HepG2 (cell line): ENCODE measurements at regions not wholly inside any gene's neighbourhood (a gene's known extent, or its start where the extent isn't known, plus 50 kb on each side); places are given as distances from the start of the nearest gene placed in this dataset.

Experiments
- ATAC-seq: fragments of 200-7000 bp; cut with Tn5 transposase; 3 replicates; pipeline ENCODE4 v1.9.1; 2020; ENCODE audit warnings: mild to moderate bottlenecking, moderate library complexity
- BruUV-seq: library from RNA; stranded (reverse); fragments of 400-500 nt; replicated peaks from 2 replicates; lab custom pipeline; 2021; lab: Mats Ljungman, UMichigan
- CTCF ChIA-PET: fragments of 300-600 bp; formaldehyde crosslinking; extraction: SDS; loops from one replicate; lab custom pipeline; 2021; ENCODE audit warnings: low total read pairs, inconsistent platforms, low intra/inter-chr PET ratio; lab: Yijun Ruan, JAX
- POLR2A ChIA-PET: fragments of 350-600 bp; sonication (Branson Sonifier 250); formaldehyde crosslinking; loops from one replicate; lab custom pipeline; 2020; ENCODE audit warnings: antibody characterized with exemption, inconsistent platforms; lab: Yijun Ruan, JAX
- DNase-seq: peaks from one replicate; pipeline ENCODE4 v3.0.0-alpha.2; 2015; ENCODE audit warnings: low spot score
- FAIRE-seq: peaks from 3 replicates; lab custom pipeline; 2011; peaks lifted over from hg19 to GRCh38; lab: Jason Lieb, UNC
- H2AFZ ChIP-seq: one replicate; pipeline ENCODE4 v1.6.1; 2011; ENCODE audit warnings: low read length, inconsistent platforms
- H3K27ac ChIP-seq: fragments of 300-600 bp; 3 replicates; pipeline ENCODE4 v1.8.0; 2011; ENCODE audit warnings: mixed run types, mild to moderate bottlenecking, mixed read lengths, low read length, inconsistent platforms; ENCODE audit not compliant: insufficient read depth; ENCODE audit errors: extremely low read length
- H3K27me3 ChIP-seq, 2 experiments: fragments of 200-600 bp in 1 of 2; 2 replicates in 1 of 2; 3 replicates in 1 of 2; pipeline versions ENCODE4 v1.6.0 to v1.8.0; 2011; ENCODE audit warnings: low read length in 2 of 2, mild to moderate bottlenecking in 2 of 2, moderate library complexity in 2 of 2, inconsistent platforms in 1 of 2; ENCODE audit not compliant: insufficient read depth in 2 of 2, control insufficient read depth in 1 of 2
- H3K36me3 ChIP-seq, 2 experiments: fragments of 200-600 bp in 1 of 2; replicated peaks in 1 of 2; 2 replicates in 1 of 2; 3 replicates in 1 of 2; pipeline versions ENCODE4 v1.5.1 to v1.8.0; 2011; ENCODE audit warnings: low read length in 2 of 2, inconsistent platforms in 1 of 2; ENCODE audit not compliant: insufficient read depth in 2 of 2, control insufficient read depth in 1 of 2
- H3K4me1 ChIP-seq: 2 replicates; pipeline ENCODE4 v1.5.1; 2012; ENCODE audit warnings: low read length, inconsistent platforms; ENCODE audit not compliant: insufficient read depth
- H3K4me2 ChIP-seq: 2 replicates; pipeline ENCODE4 v1.6.0; 2011; ENCODE audit warnings: low read depth, low read length, inconsistent platforms
- H3K4me3 ChIP-seq, 3 experiments: fragments of 200-600 bp in 1 of 3; sonication (generic), shearing (Covaris generic) in 1 of 3; replicated peaks in 1 of 3; 2 replicates each; pipeline ENCODE4 v1.5.1; 2011 to 2016; ENCODE audit warnings: low read length in 3 of 3, inconsistent platforms in 2 of 3, low read depth in 2 of 3, mild to moderate bottlenecking in 2 of 3, control low read depth in 1 of 3, mixed read lengths in 1 of 3; ENCODE audit not compliant: insufficient read depth in 1 of 3
- H3K79me2 ChIP-seq: one replicate; pipeline ENCODE4 v1.6.1; 2011; ENCODE audit warnings: low read length, inconsistent platforms; ENCODE audit not compliant: insufficient read depth
- H3K9ac ChIP-seq: 2 replicates; pipeline ENCODE4 v1.6.0; 2011; ENCODE audit warnings: mild to moderate bottlenecking, low read depth, low read length, inconsistent platforms; ENCODE audit not compliant: insufficient read depth
- H3K9me3 ChIP-seq: 2 replicates; pipeline ENCODE4 v1.5.1; 2012; ENCODE audit warnings: mild to moderate bottlenecking, low read length
- H4K20me1 ChIP-seq: 2 replicates; pipeline ENCODE4 v1.6.0; 2011; ENCODE audit warnings: inconsistent platforms, mild to moderate bottlenecking, low read length, moderate library complexity; ENCODE audit not compliant: insufficient read depth
- GPBP1L1 ChIP-seq: sonication (generic); formaldehyde crosslinking; IDR thresholded peaks from 2 replicates; pipeline ENCODE4 v1.5.0; 2020; ENCODE audit warnings: mild to moderate bottlenecking, missing genetic modification reagents
- HCFC1 ChIP-seq: fragments of 150-350 bp; IDR thresholded peaks from 2 replicates; pipeline ENCODE4 v1.6.1; 2014; ENCODE audit warnings: low read depth, low read length
- IRX3 ChIP-seq: sonication (generic); formaldehyde crosslinking; IDR thresholded peaks from 2 replicates; pipeline ENCODE4 v1.8.1; 2023; ENCODE audit warnings: mild to moderate bottlenecking, low read depth, missing genetic modification reagents, borderline replicate concordance
- MEF2D ChIP-seq: sonication (generic); formaldehyde crosslinking; IDR thresholded peaks from 2 replicates; pipeline ENCODE4 v1.5.1; 2020; ENCODE audit warnings: mild to moderate bottlenecking, missing genetic modification reagents
- RFX5 ChIP-seq: IDR thresholded peaks from 2 replicates; pipeline ENCODE4 v1.6.1; 2011; ENCODE audit warnings: low read depth, low read length, improper control_type of control experiment
- ZNF558 ChIP-seq: sonication (generic); formaldehyde crosslinking; IDR thresholded peaks from 2 replicates; pipeline ENCODE4 v1.9.0; 2022; ENCODE audit warnings: mild to moderate bottlenecking, missing genetic modification reagents, borderline replicate concordance
- ZNF704 ChIP-seq: sonication (generic); formaldehyde crosslinking; IDR thresholded peaks from 2 replicates; pipeline ENCODE4 v1.8.1; 2023; ENCODE audit warnings: mild to moderate bottlenecking, inconsistent platforms, moderate library complexity, missing genetic modification reagents, borderline replicate concordance
- ZNF773 ChIP-seq: sonication (generic); formaldehyde crosslinking; IDR thresholded peaks from 2 replicates; pipeline ENCODE4 v1.4.0; 2020; ENCODE audit warnings: missing genetic modification reagents, borderline replicate concordance
- ZNF800 ChIP-seq: sonication (generic); formaldehyde crosslinking; IDR thresholded peaks from 2 replicates; pipeline ENCODE4 v1.4.0; 2020; ENCODE audit warnings: missing genetic modification reagents
- WGBS: methylation state at CpG from one replicate; pipeline ENCODE4 v1.1.6; 2017; ENCODE audit warnings: low lambda C conversion rate; 5-methylcytosine and 5-hydroxymethylcytosine counted together
- in situ Hi-C: cut with HindIII; loops from 2 replicates; pipeline ENCODE4 v1.10.0; 2017; ENCODE audit warnings: low pct_unique_long_range_greater_than_20kb; ENCODE audit not compliant: extremely low pct_ligation_motif_present
- intact Hi-C: fragments of 100-400 bp; cut with micrococcal nuclease; formaldehyde crosslinking; loops from one replicate; pipeline ENCODE4 v1.10.0; 2022; ENCODE audit not compliant: unreplicated experiment
- TF ChIP-seq, protein P1 (sequence below): sonication (generic); formaldehyde crosslinking; IDR thresholded peaks from 2 replicates; pipeline ENCODE4 v1.4.0; 2020; ENCODE audit warnings: missing genetic modification reagents

- no peak overlapping the region for H3K27ac ChIP-seq
- no peaks in the 10 kb centered on the region for H3K79me2 ChIP-seq
- BruUV-seq, result no TSS peak
- POLR2A ChIA-PET, result no interaction called here
- no peaks in the 10 kb centered on the region for H3K27me3 ChIP-seq
- DNase-seq, result no peak
- TF ChIP-seq GPBP1L1 (CRISPR knock-in tag) (no peak), RFX5 (peak; percentile 70; the same call in 1 of the 2 replicates)
- no peak for ATAC-seq
- CTCF ChIA-PET, result no interaction called here
- FAIRE-seq, result no peak
- in situ Hi-C loops, result no loop called here
- 0% methylated on average over 5 of the region's 5 CpGs for WGBS
- intact Hi-C loops, result no loop called here
- no peak overlapping the region for H2AFZ ChIP-seq
- H3K9ac ChIP-seq, result no peak overlapping the region
- no peaks in the 10 kb centered on the region for H3K4me1 ChIP-seq
- H3K4me2 ChIP-seq, result no peak overlapping the region
- H3K36me3 ChIP-seq, result no peaks in the 10 kb centered on the region
- no peaks in the 10 kb centered on the region for H4K20me1 ChIP-seq
- H3K9me3 ChIP-seq, result no peaks in the 10 kb centered on the region
- no peak overlapping the region for H3K4me3 ChIP-seq
Observed at GRCh38 chr10:56028298-56029132, 332.5 kb downstream of the ZWINT start.

DNA sequence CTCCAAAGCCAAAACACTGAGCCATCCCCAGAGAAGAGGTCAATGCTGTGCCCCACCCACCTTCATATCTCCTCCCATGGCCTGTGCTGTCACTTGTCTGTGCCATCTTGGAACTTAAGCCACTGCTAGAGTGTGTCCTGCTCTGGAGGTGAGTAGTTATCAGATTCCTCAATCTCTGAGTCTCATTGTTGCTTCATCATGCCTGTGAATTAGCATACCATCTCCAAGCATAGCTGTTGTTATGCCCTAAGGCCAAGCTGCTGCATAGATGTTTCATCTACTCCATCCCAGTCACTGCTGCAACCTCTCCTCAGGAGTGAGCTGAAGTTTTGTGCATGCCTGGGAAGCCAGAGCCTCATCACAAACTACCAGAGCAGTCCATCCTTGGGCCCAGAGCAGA is 349.0 kb downstream of the ZWINT start:
- intact Hi-C loops (no loop called here), in situ Hi-C loops (no loop called here)
- ChIA-PET CTCF (no interaction called here), POLR2A (no interaction called here)
- no peak overlapping the region for H2AFZ ChIP-seq
- no peak for DNase-seq
- H3K79me2 ChIP-seq, result no peaks in the 10 kb centered on the region
- no peak overlapping the region for H3K9ac ChIP-seq
- H3K36me3 ChIP-seq, result no peaks in the 10 kb centered on the region
- H3K9me3 ChIP-seq, result no peaks in the 10 kb centered on the region
- no peak for FAIRE-seq
- no TSS peak for BruUV-seq
- H3K27ac ChIP-seq, result no peak overlapping the region
- no peaks in the 10 kb centered on the region for H4K20me1 ChIP-seq
- H3K4me2 ChIP-seq, result no peak overlapping the region
- no peaks in the 10 kb centered on the region; a peak in 1 of 5 replicates for H3K27me3 ChIP-seq
- no peaks in the 10 kb centered on the region for H3K4me1 ChIP-seq
- no peak for ATAC-seq
- no peak overlapping the region for H3K4me3 ChIP-seq
- TF ChIP-seq, protein P1, sequence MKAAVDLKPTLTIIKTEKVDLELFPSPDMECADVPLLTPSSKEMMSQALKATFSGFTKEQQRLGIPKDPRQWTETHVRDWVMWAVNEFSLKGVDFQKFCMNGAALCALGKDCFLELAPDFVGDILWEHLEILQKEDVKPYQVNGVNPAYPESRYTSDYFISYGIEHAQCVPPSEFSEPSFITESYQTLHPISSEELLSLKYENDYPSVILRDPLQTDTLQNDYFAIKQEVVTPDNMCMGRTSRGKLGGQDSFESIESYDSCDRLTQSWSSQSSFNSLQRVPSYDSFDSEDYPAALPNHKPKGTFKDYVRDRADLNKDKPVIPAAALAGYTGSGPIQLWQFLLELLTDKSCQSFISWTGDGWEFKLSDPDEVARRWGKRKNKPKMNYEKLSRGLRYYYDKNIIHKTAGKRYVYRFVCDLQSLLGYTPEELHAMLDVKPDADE (CRISPR knock-in tag), result no peak
- no peak for TF ChIP-seq ZNF704
- TF ChIP-seq IRX3, result no peak
- no peak for TF ChIP-seq ZNF558 (CRISPR knock-in tag)
- no peak for TF ChIP-seq ZNF773 (CRISPR knock-in tag)
- no peak for TF ChIP-seq MEF2D
- TF ChIP-seq ZNF800 (CRISPR knock-in tag), result no peak
- TF ChIP-seq HCFC1, result no peak
